ENCODE measurements at regions not wholly inside any gene's neighbourhood (a gene's known extent, or its start where the extent isn't known, plus 50 kb on each side); places are given as distances from the start of the nearest gene placed in this dataset.

- Histone ChIP-seq H3K9ac (ENCODE audit: control insufficient read depth, insufficient read depth, low read length) (no peak overlapping the region), H3K36me3 (ENCODE audit: control insufficient read depth in 2 of 2, insufficient read depth in 2 of 2, low read length in 1 of 2) (no peaks in the 10 kb centered on the region), H3K9me3 (replicated peaks; ENCODE audit: control insufficient read depth, insufficient read depth, low read length) (no peaks in the 10 kb centered on the region), H3K79me2 (ENCODE audit: control insufficient read depth, insufficient read depth, low read length) (no peaks in the 10 kb centered on the region), H4K20me1 (ENCODE audit: control insufficient read depth, insufficient read depth) (no peaks in the 10 kb centered on the region), H3K4me3 (no peak overlapping the region), H3K27ac (ENCODE audit: control insufficient read depth, insufficient read depth) (no peak overlapping the region), H2AFZ (ENCODE audit: control insufficient read depth, low read depth, low read length) (no peak overlapping the region), H3K27me3 (replicated peaks in 1 of 2; ENCODE audit: control insufficient read depth in 2 of 2, insufficient read depth in 2 of 2, low read length in 1 of 2) (no peaks in the 10 kb centered on the region), H3K4me1 (ENCODE audit: control insufficient read depth, insufficient read depth, low read length) (no peaks in the 10 kb centered on the region), H3K4me2 (ENCODE audit: control insufficient read depth, insufficient read depth) (no peak overlapping the region)
- DNase-seq (ENCODE audit: low read depth, low spot score) (no peak), FAIRE-seq (no peak), ATAC-seq (no peak)
- ChIA-PET CTCF (interaction anchor here (1.5 kb wide), 1 partner anchor 9 kb away, joined by 4 read pairs; no protein-coding TSS in a partner anchor), POLR2A (interaction anchor here (0.5 kb wide), 1 partner anchor 32 kb away, joined by 3 read pairs; no protein-coding TSS in a partner anchor), RAD21 (ENCODE audit: unreplicated experiment) (no interaction called here), SMC1A (ENCODE audit: uncharacterized antibody, unreplicated experiment) (interaction anchor here (0.6 kb wide), 1 partner anchor 13 kb away, joined by 3 read pairs; no protein-coding TSS in a partner anchor)
- intact Hi-C loops (cut with micrococcal nuclease; ENCODE audit: unreplicated experiment), result no loop called here
- WGBS (ENCODE audit: insufficient coverage, insufficient replicate concordance, low lambda C conversion rate, missing lambda C conversion rate), result 0% methylated on average over 2 of the region's 2 CpGs
- BruUV-seq (replicated peaks), result no TSS peak
- in situ Hi-C loops (cut with MboI), result no loop called here
- TF ChIP-seq ZNF687 (IDR thresholded peaks at IDR 0.05) (no peak), CHD2 (IDR thresholded peaks at IDR 0.05; ENCODE audit: borderline replicate concordance, low read depth, low read length) (no peak), CEBPB (IDR thresholded peaks at IDR 0.05; ENCODE audit: borderline replicate concordance in 1 of 2, low read depth in 2 of 2, low read length in 2 of 2) (no peak), EZH2 (IDR thresholded peaks at IDR 0.05; ENCODE audit: borderline replicate concordance, control insufficient read depth, low read depth, low read length) (no peak), TCF7 (IDR thresholded peaks at IDR 0.05; ENCODE audit: borderline replicate concordance) (no peak), USF2 (IDR thresholded peaks at IDR 0.05; ENCODE audit: borderline replicate concordance, low read depth, low read length) (no peak), FOS (IDR thresholded peaks at IDR 0.05; ENCODE audit: borderline replicate concordance, extremely low read depth, insufficient read length) (no peak), NFIC (IDR thresholded peaks at IDR 0.05; ENCODE audit: low read depth, low read length) (no peak), SMAD5 (IDR thresholded peaks at IDR 0.05; ENCODE audit: low read depth) (no peak), ZNF592 (IDR thresholded peaks at IDR 0.05) (no peak), PRDM15 (CRISPR knock-in tag; IDR thresholded peaks at IDR 0.05) (no peak)
These were observed 276.1 kb upstream of the DCC start for GRCh38 chr18:52063923-52064322.

Data from GM12878 (cell line).